ENCODE measurements at regions not wholly inside any gene's neighbourhood (a gene's known extent, or its start where the extent isn't known, plus 50 kb on each side); places are given as distances from the start of the nearest gene placed in this dataset.

- FAIRE-seq (no peak), DNase-seq (ENCODE audit: low read depth, low spot score) (no peak)
- intact Hi-C loops (cut with micrococcal nuclease), result no loop called here
- H3K4me1 ChIP-seq (ENCODE audit: control insufficient read depth, extremely low read depth, insufficient read depth, low read length), result no peaks in the 10 kb centered on the region
- BruUV-seq (replicated peaks), result no TSS peak
- H3K9me1 ChIP-seq (replicated peaks; ENCODE audit: control insufficient read depth, extremely low read depth, insufficient read depth, low read length), result no peaks in the 10 kb centered on the region
- ChIA-PET CTCF (no interaction called here), POLR2A (no interaction called here)
- no peak overlapping the region for H3K4me3 ChIP-seq (replicated peaks in 1 of 3; ENCODE audit: insufficient read depth in 1 of 3, low read depth in 1 of 3, low read length in 3 of 3)
- no peaks in the 10 kb centered on the region for H3K36me3 ChIP-seq (ENCODE audit: control insufficient read depth in 2 of 2, extremely low read depth in 1 of 2, insufficient read depth in 2 of 2, low read length in 2 of 2)
- H3K9ac ChIP-seq (replicated peaks; ENCODE audit: extremely low read depth, insufficient read depth, low read length), result no peak overlapping the region
- no peak overlapping the region for H2AFZ ChIP-seq (ENCODE audit: low read depth, low read length)
- TF ChIP-seq, protein P1, sequence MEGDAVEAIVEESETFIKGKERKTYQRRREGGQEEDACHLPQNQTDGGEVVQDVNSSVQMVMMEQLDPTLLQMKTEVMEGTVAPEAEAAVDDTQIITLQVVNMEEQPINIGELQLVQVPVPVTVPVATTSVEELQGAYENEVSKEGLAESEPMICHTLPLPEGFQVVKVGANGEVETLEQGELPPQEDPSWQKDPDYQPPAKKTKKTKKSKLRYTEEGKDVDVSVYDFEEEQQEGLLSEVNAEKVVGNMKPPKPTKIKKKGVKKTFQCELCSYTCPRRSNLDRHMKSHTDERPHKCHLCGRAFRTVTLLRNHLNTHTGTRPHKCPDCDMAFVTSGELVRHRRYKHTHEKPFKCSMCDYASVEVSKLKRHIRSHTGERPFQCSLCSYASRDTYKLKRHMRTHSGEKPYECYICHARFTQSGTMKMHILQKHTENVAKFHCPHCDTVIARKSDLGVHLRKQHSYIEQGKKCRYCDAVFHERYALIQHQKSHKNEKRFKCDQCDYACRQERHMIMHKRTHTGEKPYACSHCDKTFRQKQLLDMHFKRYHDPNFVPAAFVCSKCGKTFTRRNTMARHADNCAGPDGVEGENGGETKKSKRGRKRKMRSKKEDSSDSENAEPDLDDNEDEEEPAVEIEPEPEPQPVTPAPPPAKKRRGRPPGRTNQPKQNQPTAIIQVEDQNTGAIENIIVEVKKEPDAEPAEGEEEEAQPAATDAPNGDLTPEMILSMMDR (IDR thresholded peaks at IDR 0.05; ENCODE audit: extremely low read depth in 1 of 2, insufficient read depth in 1 of 2, low read depth in 1 of 2, low read length in 2 of 2), result no peak
- TF ChIP-seq EZH2 (IDR thresholded peaks at IDR 0.05; ENCODE audit: borderline replicate concordance, low read depth, low read length, severe bottlenecking) (no peak), GATA2 (IDR thresholded peaks at IDR 0.05; ENCODE audit: insufficient read depth, insufficient read length, low read depth, low read length) (no peak), POLR2A (IDR thresholded peaks at IDR 0.05; ENCODE audit: low read depth, low read length) (no peak), JUN (IDR thresholded peaks at IDR 0.05; ENCODE audit: borderline replicate concordance, insufficient read depth, insufficient read length, low read depth) (no peak), MYC (IDR thresholded peaks at IDR 0.05; ENCODE audit: low read depth, low read length) (no peak), POLR2AphosphoS5 (IDR thresholded peaks at IDR 0.05; ENCODE audit: insufficient read depth, low read depth, low read length) (no peak), FOS (IDR thresholded peaks at IDR 0.05; ENCODE audit: borderline replicate concordance, insufficient read depth, low read length) (no peak)
- TF ChIP-seq, protein P2, sequence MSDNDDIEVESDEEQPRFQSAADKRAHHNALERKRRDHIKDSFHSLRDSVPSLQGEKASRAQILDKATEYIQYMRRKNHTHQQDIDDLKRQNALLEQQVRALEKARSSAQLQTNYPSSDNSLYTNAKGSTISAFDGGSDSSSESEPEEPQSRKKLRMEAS (IDR thresholded peaks at IDR 0.05; ENCODE audit: insufficient read depth, insufficient read length), result no peak
- no peaks in the 10 kb centered on the region for H4K20me1 ChIP-seq (replicated peaks; ENCODE audit: control insufficient read depth, extremely low read depth, insufficient read depth, low read length)
- no peak overlapping the region for H3K27ac ChIP-seq (ENCODE audit: insufficient read depth, low read depth, low read length)
- no peaks in the 10 kb centered on the region for H3K27me3 ChIP-seq (ENCODE audit: control insufficient read depth in 2 of 2, insufficient read depth in 2 of 2, low read length in 2 of 2)
- no peaks in the 10 kb centered on the region for H3K79me2 ChIP-seq (ENCODE audit: control insufficient read depth, insufficient read depth, low read length)
- dilution Hi-C loops (cut with MboI; ENCODE audit: extremely low pct_ligation_motif_present, low sequenced_read_pairs), result no loop called here
- H3K9me3 ChIP-seq (replicated peaks; ENCODE audit: control insufficient read depth, insufficient read depth, low read length), result no peaks in the 10 kb centered on the region
- H3K4me2 ChIP-seq (ENCODE audit: insufficient read depth, low read length), result no peak overlapping the region
Observed at GRCh38 chr3:67920311-67920710, 265.9 kb upstream of the SUCLG2 start.

All from endothelial cell of umbilical vein (primary cell).